ENCODE measurements at regions not wholly inside any gene's neighbourhood (a gene's known extent, or its start where the extent isn't known, plus 50 kb on each side); places are given as distances from the start of the nearest gene placed in this dataset.

DNA sequence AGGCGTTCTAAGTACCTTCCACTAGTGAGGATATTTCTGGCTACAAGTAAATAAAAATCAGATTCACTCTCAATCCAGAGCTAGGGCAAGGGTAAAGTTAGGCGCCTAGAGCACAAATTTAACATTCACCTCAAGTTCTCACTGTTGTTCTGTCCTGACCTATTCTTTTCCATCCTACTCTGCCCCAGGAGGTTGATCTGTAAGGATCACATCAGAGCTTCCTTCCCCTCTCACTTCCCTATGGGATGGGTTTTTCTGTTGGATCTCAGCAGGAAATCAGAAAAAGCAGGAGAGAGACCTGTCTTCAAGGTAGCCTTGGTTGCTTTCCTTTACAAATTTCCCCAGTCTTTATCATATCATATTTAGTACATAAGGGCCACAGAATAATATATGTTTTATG lies 316.7 kb downstream of the GABRG2 start:
- TF ChIP-seq, protein P1, sequence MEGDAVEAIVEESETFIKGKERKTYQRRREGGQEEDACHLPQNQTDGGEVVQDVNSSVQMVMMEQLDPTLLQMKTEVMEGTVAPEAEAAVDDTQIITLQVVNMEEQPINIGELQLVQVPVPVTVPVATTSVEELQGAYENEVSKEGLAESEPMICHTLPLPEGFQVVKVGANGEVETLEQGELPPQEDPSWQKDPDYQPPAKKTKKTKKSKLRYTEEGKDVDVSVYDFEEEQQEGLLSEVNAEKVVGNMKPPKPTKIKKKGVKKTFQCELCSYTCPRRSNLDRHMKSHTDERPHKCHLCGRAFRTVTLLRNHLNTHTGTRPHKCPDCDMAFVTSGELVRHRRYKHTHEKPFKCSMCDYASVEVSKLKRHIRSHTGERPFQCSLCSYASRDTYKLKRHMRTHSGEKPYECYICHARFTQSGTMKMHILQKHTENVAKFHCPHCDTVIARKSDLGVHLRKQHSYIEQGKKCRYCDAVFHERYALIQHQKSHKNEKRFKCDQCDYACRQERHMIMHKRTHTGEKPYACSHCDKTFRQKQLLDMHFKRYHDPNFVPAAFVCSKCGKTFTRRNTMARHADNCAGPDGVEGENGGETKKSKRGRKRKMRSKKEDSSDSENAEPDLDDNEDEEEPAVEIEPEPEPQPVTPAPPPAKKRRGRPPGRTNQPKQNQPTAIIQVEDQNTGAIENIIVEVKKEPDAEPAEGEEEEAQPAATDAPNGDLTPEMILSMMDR (IDR thresholded peaks at IDR 0.05): no peak
- H3K27me3 ChIP-seq: no peaks in the 10 kb centered on the region
- no peaks in the 10 kb centered on the region for H3K4me1 ChIP-seq
- H3K9me3 ChIP-seq: no peaks in the 10 kb centered on the region
- no peak overlapping the region for H3K4me3 ChIP-seq
- no peak for DNase-seq (ENCODE audit: low spot score)
- no peak overlapping the region for H3K27ac ChIP-seq
- H3K36me3 ChIP-seq: no peaks in the 10 kb centered on the region

DNA sequence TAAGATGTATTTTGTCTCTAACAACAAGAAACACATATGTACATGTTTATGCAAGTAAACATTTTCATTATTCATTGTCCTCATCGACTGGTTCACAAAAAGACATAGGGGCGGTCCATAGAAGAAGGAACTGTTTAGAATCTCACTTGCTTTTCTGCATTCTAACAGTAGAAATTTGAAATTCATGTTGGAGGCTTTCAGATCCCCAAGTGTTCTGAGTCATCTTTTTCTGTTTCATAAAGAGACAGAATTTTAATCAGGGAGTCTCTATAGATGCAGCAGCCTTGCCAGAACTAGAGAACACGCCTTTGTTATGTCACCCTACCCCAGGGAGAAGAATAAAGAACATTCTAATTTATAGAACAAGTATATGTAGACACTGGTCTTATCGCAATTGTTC lies 324.3 kb downstream of the GABRG2 start:
- TF ChIP-seq, protein P1 (IDR thresholded peaks at IDR 0.05): no peak
- no peaks in the 10 kb centered on the region for H3K27me3 ChIP-seq
- peaks cover 0 to 14% of the 10 kb centered on the region in 2 donors for H3K9me3 ChIP-seq
- H3K4me3 ChIP-seq: no peak overlapping the region
- no peak overlapping the region for H3K27ac ChIP-seq
- no peak for DNase-seq (ENCODE audit: low spot score)
- H3K36me3 ChIP-seq: no peaks in the 10 kb centered on the region
- H3K4me1 ChIP-seq: no peaks in the 10 kb centered on the region

DNA sequence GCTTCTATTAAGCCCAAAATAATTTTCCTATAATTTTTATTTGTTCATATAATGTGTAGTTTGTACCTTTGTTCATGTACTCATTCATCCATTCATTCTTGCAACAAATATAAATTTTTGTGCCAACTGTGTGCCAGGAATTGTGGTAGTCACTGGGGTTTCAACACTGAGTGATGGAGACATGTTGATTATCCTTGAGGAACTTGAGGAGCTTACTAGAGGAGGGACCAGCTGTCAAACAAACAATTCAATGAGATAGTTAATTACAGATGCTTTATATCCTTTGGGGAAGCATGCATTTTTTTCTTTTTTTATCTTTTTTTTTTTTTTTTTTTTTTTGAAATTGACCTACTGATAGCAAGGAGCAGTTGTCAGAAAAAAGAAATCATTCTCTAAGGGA lies 324.8 kb downstream of the GABRG2 start:
- H3K36me3 ChIP-seq: no peaks in the 10 kb centered on the region
- no peaks in the 10 kb centered on the region for H3K27me3 ChIP-seq
- H3K27ac ChIP-seq: no peak overlapping the region
- H3K4me3 ChIP-seq: no peak overlapping the region
- no peak for DNase-seq (ENCODE audit: low spot score)
- TF ChIP-seq, protein P1 (IDR thresholded peaks at IDR 0.05): no peak
- H3K9me3 ChIP-seq: peaks cover 0 to 14% of the 10 kb centered on the region in 2 donors
- no peaks in the 10 kb centered on the region for H3K4me1 ChIP-seq

DNA sequence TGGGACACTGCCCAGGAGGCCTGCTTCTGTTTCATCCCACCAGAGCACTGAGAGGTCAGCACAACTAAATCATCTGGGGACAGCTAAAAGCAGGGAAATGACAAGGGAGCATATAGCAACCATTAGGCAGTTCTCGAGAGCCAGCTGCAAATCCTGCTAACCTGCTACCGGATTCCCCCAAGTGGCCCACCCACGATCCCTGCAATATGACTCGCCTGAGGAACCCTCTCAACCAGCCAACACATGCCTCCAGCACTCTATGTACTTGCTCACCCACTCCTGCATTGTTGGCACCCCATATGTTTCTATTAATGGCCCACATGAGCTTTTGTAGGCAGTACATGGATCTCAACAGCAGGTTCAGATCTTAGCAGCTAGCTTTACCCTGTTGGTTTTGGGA lies 326.0 kb downstream of the GABRG2 start:
- Histone ChIP-seq H3K4me3 (no peak overlapping the region), H3K36me3 (no peaks in the 10 kb centered on the region), H3K27me3 (no peaks in the 10 kb centered on the region), H3K4me1 (no peaks in the 10 kb centered on the region), H3K9me3 (peaks cover 0 to 17% of the 10 kb centered on the region in 2 donors), H3K27ac (no peak overlapping the region)
- DNase-seq (ENCODE audit: low spot score): no peak
- TF ChIP-seq, protein P1 (IDR thresholded peaks at IDR 0.05): no peak

DNA sequence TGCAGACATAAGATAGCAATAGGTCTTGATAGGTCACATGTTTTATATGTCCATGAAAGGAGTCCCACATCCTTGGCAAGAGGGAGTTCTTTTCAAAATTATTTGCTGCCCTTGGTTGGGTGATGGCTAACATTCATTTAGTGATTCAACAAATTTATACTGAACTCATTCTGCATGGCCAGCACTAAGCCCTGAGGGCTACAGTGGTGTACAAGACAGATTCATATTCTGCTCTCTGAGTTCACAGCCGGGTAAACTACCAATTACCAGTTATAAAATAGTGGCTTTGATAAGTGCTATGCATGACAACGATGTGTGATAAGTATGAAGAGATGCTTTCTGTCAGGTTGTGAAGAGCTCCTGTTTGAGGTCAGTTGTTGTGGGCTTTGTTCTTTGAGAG lies 340.0 kb downstream of the GABRG2 start:
- DNase-seq (ENCODE audit: low spot score): no peak
- Histone ChIP-seq H3K4me1 (no peaks in the 10 kb centered on the region), H3K36me3 (no peaks in the 10 kb centered on the region), H3K4me3 (no peak overlapping the region), H3K27ac (no peak overlapping the region), H3K27me3 (no peaks in the 10 kb centered on the region), H3K9me3 (no peaks in the 10 kb centered on the region)
- TF ChIP-seq, protein P1 (IDR thresholded peaks at IDR 0.05): no peak

DNA sequence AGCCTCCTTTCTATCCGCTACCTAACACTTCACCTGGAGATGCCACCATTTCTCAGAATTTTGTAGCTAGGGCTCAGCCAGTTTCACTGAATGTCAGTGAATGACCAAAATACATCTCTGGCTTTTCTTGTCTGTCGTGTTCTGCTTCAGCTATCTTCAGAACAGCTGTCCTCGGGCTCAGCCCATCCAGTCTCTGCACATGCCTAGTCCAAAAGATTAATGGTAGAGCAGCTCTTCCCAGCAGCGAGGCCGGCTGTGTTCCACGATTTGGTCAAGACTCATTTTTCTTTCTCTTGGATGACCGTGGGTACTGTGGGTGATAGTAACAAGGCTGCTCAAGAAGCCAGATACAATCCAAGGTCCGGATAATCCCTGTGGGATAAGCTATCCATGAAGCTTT lies 342.8 kb downstream of the GABRG2 start:
- no peak overlapping the region for H3K27ac ChIP-seq
- no peaks in the 10 kb centered on the region for H3K27me3 ChIP-seq
- no peaks in the 10 kb centered on the region for H3K36me3 ChIP-seq
- TF ChIP-seq, protein P1 (IDR thresholded peaks at IDR 0.05): no peak
- H3K4me3 ChIP-seq: no peak overlapping the region
- no peak for DNase-seq (ENCODE audit: low spot score)
- no peaks in the 10 kb centered on the region for H3K4me1 ChIP-seq
- H3K9me3 ChIP-seq: no peaks in the 10 kb centered on the region
